ENCODE measurements at regions not wholly inside any gene's neighbourhood (a gene's known extent, or its start where the extent isn't known, plus 50 kb on each side); places are given as distances from the start of the nearest gene placed in this dataset.

DNA sequence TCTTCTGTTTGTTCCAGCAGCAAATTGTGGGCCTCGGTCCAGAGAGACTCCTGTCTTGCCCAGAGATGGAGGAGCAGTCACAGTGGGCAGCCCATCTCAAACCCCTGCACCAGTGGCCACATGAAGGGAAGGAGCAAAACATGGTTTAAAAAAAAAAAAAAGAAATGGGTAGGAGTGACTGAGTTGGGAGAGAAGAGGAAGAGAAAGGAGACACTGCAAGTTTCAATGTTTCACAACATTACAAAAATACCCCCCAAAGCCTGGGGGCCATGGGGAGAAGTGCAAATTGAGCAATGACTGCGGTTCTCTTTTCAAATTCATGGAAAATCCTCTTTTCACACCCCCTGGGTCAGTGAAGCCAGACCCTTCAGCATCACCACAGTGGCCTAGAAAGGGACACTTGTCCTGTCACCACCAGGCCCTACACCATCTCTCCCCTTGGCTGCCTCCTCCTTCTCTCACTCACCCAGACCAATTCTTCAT is 117.1 kb downstream of the ZFP36L2 start:
- TF ChIP-seq, protein P1, sequence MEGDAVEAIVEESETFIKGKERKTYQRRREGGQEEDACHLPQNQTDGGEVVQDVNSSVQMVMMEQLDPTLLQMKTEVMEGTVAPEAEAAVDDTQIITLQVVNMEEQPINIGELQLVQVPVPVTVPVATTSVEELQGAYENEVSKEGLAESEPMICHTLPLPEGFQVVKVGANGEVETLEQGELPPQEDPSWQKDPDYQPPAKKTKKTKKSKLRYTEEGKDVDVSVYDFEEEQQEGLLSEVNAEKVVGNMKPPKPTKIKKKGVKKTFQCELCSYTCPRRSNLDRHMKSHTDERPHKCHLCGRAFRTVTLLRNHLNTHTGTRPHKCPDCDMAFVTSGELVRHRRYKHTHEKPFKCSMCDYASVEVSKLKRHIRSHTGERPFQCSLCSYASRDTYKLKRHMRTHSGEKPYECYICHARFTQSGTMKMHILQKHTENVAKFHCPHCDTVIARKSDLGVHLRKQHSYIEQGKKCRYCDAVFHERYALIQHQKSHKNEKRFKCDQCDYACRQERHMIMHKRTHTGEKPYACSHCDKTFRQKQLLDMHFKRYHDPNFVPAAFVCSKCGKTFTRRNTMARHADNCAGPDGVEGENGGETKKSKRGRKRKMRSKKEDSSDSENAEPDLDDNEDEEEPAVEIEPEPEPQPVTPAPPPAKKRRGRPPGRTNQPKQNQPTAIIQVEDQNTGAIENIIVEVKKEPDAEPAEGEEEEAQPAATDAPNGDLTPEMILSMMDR (IDR thresholded peaks at IDR 0.05; ENCODE audit: insufficient read depth, low read length) = no peak
- DNase-seq (ENCODE audit: low read depth) = peak; percentile 46
- H3K4me3 ChIP-seq (ENCODE audit: low read depth, low read length) = no peak overlapping the region

DNA sequence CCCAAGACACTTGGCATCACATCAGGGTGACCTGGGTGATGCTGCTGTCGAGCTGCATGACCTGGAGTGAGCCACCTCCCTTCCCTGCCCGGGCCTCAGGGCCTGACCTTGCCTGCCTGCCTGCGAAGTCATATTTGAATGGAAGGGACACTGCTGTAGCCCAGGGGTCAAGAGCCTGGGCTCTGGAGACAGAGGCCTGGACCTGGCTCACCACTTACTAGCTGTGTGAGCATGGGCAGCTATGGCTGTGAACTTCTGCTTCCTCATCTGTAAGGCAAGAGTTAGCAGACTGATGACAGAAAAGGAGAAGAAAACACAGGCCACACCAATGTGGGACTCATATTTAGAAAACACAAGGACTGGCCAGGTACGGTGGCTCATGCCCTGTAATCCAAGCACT is 118.7 kb downstream of the ZFP36L2 start:
- DNase-seq (ENCODE audit: low read depth) = no peak
- H3K4me3 ChIP-seq (ENCODE audit: low read depth, low read length) = no peak overlapping the region
- TF ChIP-seq, protein P1 (IDR thresholded peaks at IDR 0.05; ENCODE audit: insufficient read depth, low read length) = no peak

DNA sequence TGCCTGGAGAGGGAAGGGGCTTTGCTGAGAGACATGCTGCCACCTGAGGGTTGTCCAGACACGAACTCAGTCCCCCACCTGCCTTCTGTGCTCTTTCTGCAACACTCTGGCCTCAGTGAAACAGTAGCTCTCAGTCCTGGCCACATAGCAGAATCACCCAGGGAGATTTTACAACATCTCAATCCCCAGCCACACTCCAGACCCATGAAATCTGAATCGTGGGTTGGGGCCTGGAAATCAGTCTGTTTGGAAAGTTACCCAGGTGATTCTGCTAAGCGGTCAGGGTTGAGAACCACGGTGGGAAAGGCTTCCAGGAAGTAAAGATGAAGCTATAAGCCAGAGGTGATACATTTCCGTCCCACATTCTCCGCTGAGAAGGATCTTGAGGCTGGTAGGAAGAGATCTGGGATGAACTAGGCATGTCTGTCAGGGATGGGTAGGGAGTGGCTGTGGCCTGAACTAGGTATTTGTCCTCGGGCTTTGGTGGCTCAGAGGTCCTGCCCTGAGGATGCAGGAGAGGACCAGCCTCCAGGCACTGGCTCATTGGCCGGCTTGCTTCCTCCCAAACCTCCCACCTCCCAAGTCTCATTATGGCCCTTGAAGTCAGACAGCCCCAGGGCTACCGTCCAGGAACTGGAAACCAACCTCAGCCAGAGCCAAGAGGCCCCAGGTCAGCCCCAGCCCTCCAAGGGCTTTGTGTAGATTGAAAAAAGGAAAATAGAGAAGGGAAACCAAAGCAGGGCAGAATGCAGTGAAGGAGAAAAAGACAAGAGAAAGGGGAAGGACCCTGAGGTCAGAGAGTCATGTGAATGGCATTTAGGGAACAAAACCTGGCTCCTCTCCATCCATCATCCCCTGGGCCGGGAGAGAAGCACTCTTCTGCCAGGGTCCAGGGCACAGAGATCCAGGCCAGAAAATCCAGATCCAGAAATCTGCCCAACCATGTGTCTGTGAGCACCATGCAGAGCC is 119.6 kb downstream of the ZFP36L2 start:
- no peak overlapping the region for H3K4me3 ChIP-seq (ENCODE audit: low read depth, low read length)
- TF ChIP-seq, protein P1 (IDR thresholded peaks at IDR 0.05; ENCODE audit: insufficient read depth, low read length) = no peak
- DNase-seq (ENCODE audit: low read depth) = peak; percentile 50

DNA sequence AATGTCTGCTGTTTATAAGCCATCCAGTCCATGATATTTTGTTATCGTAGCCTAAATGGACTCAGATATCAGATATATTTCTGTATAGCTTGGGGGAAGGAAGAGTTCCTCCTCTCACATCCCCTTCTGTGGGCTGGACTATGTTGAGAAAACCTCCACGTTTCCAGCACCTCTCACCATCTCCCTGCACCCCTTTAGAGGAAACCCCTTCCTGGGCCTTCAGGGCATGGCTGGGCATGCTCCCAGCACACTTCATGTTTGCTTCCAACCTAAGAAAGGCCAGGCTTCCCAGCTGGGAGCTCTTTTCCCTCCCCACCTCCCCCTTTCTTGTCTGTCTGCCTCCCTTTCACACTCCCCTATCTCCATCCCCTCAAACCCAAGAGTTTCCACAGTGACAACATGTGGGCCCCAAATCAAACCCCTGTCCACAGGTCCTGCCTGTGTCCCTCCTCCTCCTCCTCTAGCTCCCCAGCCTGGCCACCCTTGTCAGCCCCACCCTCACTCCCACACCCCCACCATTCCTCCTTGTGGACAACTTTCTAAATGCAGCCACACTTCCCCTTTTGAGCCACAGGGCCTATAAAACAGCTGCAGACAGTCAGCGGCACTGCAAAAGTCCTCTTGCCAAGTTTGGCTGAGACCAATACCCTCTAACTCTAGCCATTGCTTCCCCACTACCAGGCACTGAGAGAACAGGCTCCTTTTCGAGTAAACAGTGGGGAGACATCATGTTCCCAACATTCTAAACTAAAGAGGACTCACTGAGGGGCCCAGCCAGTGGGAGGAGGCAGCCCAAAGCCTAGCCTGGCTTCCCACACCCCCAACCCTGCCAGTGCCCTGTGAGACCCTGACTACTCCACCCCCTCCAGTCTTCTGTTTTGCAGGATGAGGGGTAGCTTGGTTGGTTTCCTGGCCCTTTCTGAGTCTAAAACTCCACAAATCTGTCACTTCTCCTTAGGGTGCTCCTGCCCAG is 120.5 kb downstream of the ZFP36L2 start:
- TF ChIP-seq, protein P1 (IDR thresholded peaks at IDR 0.05; ENCODE audit: insufficient read depth, low read length) = peak; percentile 66
- peak; percentile 83 for DNase-seq (ENCODE audit: low read depth)
- no peak overlapping the region for H3K4me3 ChIP-seq (ENCODE audit: low read depth, low read length)

DNA sequence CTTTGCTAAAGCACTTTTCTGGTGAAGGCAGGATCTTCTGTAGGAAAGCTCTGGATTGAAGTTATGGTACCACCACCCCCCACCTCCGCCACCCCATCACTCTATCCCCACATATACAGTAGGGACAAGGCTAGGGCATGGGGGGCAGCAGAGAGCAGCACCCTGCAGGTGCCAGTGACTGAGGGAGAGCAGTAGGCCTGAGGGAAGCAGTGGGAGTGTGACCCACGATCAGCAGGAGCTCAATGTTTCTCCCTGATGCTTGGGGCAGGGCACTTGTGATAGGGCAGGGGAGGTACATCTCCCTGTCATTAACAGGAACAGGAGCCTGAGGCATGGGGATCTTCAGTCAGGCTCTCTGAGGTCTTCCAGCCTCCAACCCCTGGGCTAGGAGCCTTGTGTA is 121.6 kb downstream of the ZFP36L2 start:
- no peak overlapping the region for H3K4me3 ChIP-seq (ENCODE audit: low read depth, low read length)
- DNase-seq (ENCODE audit: low read depth) = no peak
- TF ChIP-seq, protein P1 (IDR thresholded peaks at IDR 0.05; ENCODE audit: insufficient read depth, low read length) = no peak

DNA sequence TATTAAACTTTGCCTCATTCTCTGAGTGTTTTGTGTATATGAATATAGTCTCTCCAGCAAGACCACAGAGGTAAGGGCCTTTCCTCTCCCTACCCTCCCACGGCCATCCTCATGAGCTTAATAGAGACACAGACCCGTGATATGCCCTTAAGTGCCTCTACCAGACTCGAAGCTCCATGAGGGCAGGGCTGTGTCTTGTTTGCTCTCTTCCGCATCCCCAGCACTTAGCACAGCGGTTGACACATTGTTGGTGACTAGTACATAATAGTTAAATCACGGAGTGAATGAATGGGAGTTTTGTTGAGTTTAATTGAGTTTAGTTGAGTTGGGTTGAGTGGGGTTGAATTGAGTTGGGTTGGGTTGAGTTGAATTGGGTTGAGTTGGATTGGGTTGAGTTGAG is 122.3 kb downstream of the ZFP36L2 start:
- H3K4me3 ChIP-seq (ENCODE audit: low read depth, low read length) = no peak overlapping the region
- no peak for DNase-seq (ENCODE audit: low read depth)
- TF ChIP-seq, protein P1 (IDR thresholded peaks at IDR 0.05; ENCODE audit: insufficient read depth, low read length) = no peak

Measured in fibroblast of the aortic adventitia (primary cell).